IgD-negative memory B cell (primary cell): ENCODE measurements at regions not wholly inside any gene's neighbourhood (a gene's known extent, or its start where the extent isn't known, plus 50 kb on each side); places are given as distances from the start of the nearest gene placed in this dataset.
"Not testable (repeated sequence)": the region's sequence is repeated elsewhere in the genome, so short reads cannot be mapped to it uniquely, and the experiment has no call there.

Experiments
- H3K27ac Mint-ChIP-seq, 3 donors: one replicate each; pipeline ENCODE4 v1.8.0; 2020 to 2022; ENCODE audit warnings: mild to moderate bottlenecking in 3 of 3, mixed read lengths in 3 of 3, moderate library complexity in 1 of 3
- H3K27me3 Mint-ChIP-seq: one replicate; pipeline ENCODE4 v1.8.0; 2021; ENCODE audit warnings: mixed read lengths
- H3K36me3 Mint-ChIP-seq: one replicate; pipeline ENCODE4 v1.8.0; 2020; ENCODE audit warnings: mild to moderate bottlenecking, mixed read lengths
- H3K4me1 Mint-ChIP-seq, 3 donors: one replicate each; pipeline ENCODE4 v1.8.0; 2020 to 2022; ENCODE audit warnings: mixed read lengths in 3 of 3, mild to moderate bottlenecking in 1 of 3
- H3K4me3 Mint-ChIP-seq, 4 donors: one replicate each; pipeline ENCODE4 v1.8.0; 2020 to 2022; ENCODE audit warnings: mild to moderate bottlenecking in 4 of 4, mixed read lengths in 4 of 4, moderate library complexity in 3 of 4
- H3K9me3 Mint-ChIP-seq, 3 donors: one replicate each; pipeline ENCODE4 v1.8.0; 2020 to 2021; ENCODE audit warnings: mixed read lengths in 3 of 3, mild to moderate bottlenecking in 1 of 3

DNA sequence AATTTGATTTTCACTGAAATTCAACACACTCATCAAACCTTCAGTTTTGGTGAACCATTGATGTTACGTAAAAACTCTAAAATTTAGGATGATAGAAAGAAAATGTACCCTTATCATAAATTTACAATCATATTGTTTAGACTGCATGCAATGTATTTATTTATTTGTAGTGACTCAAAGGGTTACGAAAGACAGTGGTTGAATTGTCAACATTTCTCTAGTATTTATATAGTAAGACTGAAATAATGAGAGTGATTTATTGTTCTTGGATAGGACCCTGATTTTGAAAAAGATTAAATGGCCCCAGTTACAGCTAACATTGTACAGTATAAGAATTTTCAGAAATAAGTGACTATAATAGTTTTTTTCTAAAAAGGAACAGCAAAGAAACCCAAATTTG lies 591.5 kb downstream of the RFPL4B start:
- Mint-ChIP-seq H3K4me1 (no peaks in the 10 kb centered on the region), H3K36me3 (no peaks in the 10 kb centered on the region), H3K9me3 (no peaks in the 10 kb centered on the region), H3K27me3 (no peaks in the 10 kb centered on the region), H3K4me3 (no peak overlapping the region), H3K27ac (no peak overlapping the region)

- Mint-ChIP-seq H3K27me3 (no peaks in the 10 kb centered on the region), H3K27ac (no peak overlapping the region), H3K36me3 (no peaks in the 10 kb centered on the region)
These were observed 592.4 kb downstream of the RFPL4B start for GRCh38 chr6:112939563-112939962.

DNA sequence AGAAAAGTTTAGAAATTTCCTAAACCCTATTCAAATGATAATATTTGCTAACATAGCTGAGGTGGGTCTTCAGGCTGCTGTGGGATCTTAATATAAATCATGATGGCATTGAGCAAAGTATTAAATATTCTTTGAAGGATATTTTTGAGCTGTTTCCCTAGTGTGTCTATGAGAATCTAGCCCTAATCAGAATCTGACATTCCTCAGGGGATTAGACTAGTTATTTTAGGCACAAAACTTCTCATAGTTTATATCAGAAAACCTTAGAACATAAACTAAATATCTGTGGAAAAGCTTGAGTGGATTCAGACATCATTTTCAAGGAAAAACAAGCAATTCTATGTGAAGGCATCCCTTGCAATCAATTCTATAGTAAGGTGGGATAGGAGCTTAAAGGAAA lies 594.5 kb downstream of the RFPL4B start:
- peaks cover 0 to 3% (median 0%) of the 10 kb centered on the region in 3 donors for H3K9me3 Mint-ChIP-seq
- H3K27me3 Mint-ChIP-seq: peaks cover 1% of the 10 kb centered on the region
- H3K27ac Mint-ChIP-seq: no peak overlapping the region
- H3K4me3 Mint-ChIP-seq: no peak overlapping the region
- H3K36me3 Mint-ChIP-seq: no peaks in the 10 kb centered on the region
- H3K4me1 Mint-ChIP-seq: no peaks in the 10 kb centered on the region

More at GRCh38 chr6:112939563-112939962, 592.4 kb downstream of the RFPL4B start:
- no peak overlapping the region for H3K4me3 Mint-ChIP-seq
- no peaks in the 10 kb centered on the region for H3K9me3 Mint-ChIP-seq
- H3K4me1 Mint-ChIP-seq: no peaks in the 10 kb centered on the region

DNA sequence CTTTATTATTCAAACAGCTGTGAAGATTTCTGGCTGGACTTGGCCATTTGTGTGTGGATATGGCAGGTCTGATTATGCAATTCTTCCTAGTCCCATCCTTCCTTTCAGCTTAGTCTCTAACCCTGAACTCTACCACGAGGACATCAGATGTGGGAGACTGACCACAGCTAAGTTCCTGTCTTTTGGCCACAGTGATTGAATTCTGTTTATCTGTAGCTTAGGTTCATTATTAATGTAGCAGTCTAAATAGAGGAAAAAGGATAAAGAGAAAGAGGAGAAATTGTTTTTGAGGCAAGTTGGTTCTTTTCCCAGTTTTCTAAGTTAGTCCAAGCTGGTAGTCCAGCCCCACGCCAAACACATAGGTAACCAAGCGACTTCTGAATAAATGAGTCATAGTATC lies 598.9 kb downstream of the RFPL4B start:
- Mint-ChIP-seq H3K36me3 (no peaks in the 10 kb centered on the region), H3K4me3 (no peak overlapping the region), H3K9me3 (peaks cover 0 to 3% (median 0%) of the 10 kb centered on the region in 3 donors), H3K27me3 (peaks cover 1% of the 10 kb centered on the region), H3K27ac (no peak overlapping the region), H3K4me1 (no peaks in the 10 kb centered on the region)

- no peak overlapping the region for H3K27ac Mint-ChIP-seq
These were observed 600.4 kb downstream of the RFPL4B start for GRCh38 chr6:112947507-112947906.

GRCh38 chr6:112951829-112952228 lies 604.7 kb downstream of the RFPL4B start:
- H3K27me3 Mint-ChIP-seq: no peaks in the 10 kb centered on the region
- H3K4me1 Mint-ChIP-seq: no peaks in the 10 kb centered on the region
- H3K27ac Mint-ChIP-seq: no peak overlapping the region
- H3K36me3 Mint-ChIP-seq: no peaks in the 10 kb centered on the region
- H3K9me3 Mint-ChIP-seq: peaks cover 0 to 1% (median 0%) of the 10 kb centered on the region in 3 donors
- H3K4me3 Mint-ChIP-seq: no peak overlapping the region

More at GRCh38 chr6:112947507-112947906, 600.4 kb downstream of the RFPL4B start:
- H3K9me3 Mint-ChIP-seq: peaks cover 0 to 3% (median 0%) of the 10 kb centered on the region in 3 donors
- no peaks in the 10 kb centered on the region for H3K4me1 Mint-ChIP-seq
- H3K36me3 Mint-ChIP-seq: no peaks in the 10 kb centered on the region
- H3K4me3 Mint-ChIP-seq: no peak overlapping the region
- peaks cover 1% of the 10 kb centered on the region for H3K27me3 Mint-ChIP-seq

GRCh38 chr6:112955743-112956142 lies 608.6 kb downstream of the RFPL4B start:
- not testable (repeated sequence) for H3K4me3 Mint-ChIP-seq, H3K4me1 Mint-ChIP-seq, H3K27ac Mint-ChIP-seq, H3K36me3 Mint-ChIP-seq, H3K27me3 Mint-ChIP-seq, H3K9me3 Mint-ChIP-seq

- Mint-ChIP-seq H3K4me3 (no peak overlapping the region), H3K36me3 (no peaks in the 10 kb centered on the region), H3K27ac (no peak overlapping the region), H3K4me1 (no peaks in the 10 kb centered on the region), H3K9me3 (peaks cover 0 to 9% (median 3%) of the 10 kb centered on the region in 3 donors), H3K27me3 (no peaks in the 10 kb centered on the region)
These were observed 609.8 kb downstream of the RFPL4B start for GRCh38 chr6:112956696-112957535.

- no peaks in the 10 kb centered on the region for H3K36me3 Mint-ChIP-seq
- no peak overlapping the region for H3K27ac Mint-ChIP-seq
- no peaks in the 10 kb centered on the region for H3K4me1 Mint-ChIP-seq
- no peaks in the 10 kb centered on the region for H3K27me3 Mint-ChIP-seq
- H3K4me3 Mint-ChIP-seq: no peak overlapping the region
- H3K9me3 Mint-ChIP-seq: peaks cover 0 to 9% (median 3%) of the 10 kb centered on the region in 3 donors
These were observed 610.4 kb downstream of the RFPL4B start for GRCh38 chr6:112957536-112957916.

DNA sequence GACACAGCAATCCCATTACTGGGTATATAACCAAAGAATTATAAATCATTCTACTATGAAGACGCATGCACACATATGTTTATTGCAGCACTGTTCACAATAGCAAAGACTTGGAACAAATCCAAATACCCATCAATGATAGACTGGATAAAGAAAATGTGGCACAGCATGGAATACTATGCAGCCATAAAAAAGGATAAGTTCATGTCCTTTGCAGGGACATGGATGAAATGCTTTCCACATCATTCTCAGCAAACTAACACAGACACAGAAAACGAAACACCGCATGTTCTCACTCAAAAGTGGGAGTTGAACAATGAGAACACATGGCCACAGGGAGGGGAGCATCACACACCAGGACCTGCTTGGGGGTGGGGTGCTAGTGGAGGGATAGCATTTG lies 613.0 kb downstream of the RFPL4B start:
- not testable (repeated sequence) for H3K4me3 Mint-ChIP-seq, H3K4me1 Mint-ChIP-seq, H3K36me3 Mint-ChIP-seq, H3K27ac Mint-ChIP-seq, H3K9me3 Mint-ChIP-seq, H3K27me3 Mint-ChIP-seq

DNA sequence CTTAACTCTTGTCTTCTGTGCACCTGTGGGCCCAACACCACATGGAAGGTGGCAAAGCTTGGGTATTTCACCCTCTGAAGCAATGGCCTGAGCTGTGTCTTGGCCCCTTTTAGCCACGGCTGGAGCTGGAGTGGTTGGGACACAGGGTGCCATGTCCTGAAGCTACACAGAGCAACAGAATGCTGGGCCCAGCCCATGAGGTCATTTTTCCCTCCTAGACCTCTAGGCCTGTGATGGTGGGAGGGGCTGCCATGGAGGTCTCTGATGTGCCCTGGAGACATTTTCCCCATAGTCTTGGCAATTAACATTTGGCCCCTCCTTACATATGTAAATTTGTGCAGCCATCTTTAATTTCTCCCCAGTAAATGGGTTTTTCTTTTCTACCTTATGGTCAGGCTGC lies 620.8 kb downstream of the RFPL4B start:
- H3K27me3 Mint-ChIP-seq: no peaks in the 10 kb centered on the region
- H3K4me3 Mint-ChIP-seq: no peak overlapping the region
- no peaks in the 10 kb centered on the region for H3K4me1 Mint-ChIP-seq
- no peak overlapping the region for H3K27ac Mint-ChIP-seq
- peaks cover 1 to 12% (median 2%) of the 10 kb centered on the region in 3 donors for H3K9me3 Mint-ChIP-seq
- H3K36me3 Mint-ChIP-seq: no peaks in the 10 kb centered on the region

DNA sequence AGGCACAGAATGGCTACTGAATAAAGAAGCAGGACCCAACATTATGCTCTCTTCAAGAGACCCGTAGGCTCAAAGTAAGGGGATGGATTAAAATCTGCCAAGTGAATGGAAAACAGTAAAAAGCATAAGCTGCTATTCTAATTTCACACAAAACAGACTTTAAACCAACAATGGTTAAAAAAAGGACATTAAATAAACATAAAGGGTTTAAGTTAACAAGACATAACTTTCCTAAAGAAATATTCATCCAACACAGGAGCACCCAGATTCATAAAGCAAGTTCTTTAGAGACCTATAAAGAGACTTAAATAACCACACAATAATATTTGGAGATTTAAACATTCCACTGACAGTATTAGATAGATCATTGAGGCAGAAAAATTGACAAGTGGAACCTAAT lies 624.5 kb downstream of the RFPL4B start:
- H3K27me3 Mint-ChIP-seq: no peaks in the 10 kb centered on the region
- no peak overlapping the region for H3K4me3 Mint-ChIP-seq
- no peaks in the 10 kb centered on the region for H3K4me1 Mint-ChIP-seq
- no peak overlapping the region for H3K27ac Mint-ChIP-seq
- no peaks in the 10 kb centered on the region for H3K36me3 Mint-ChIP-seq
- H3K9me3 Mint-ChIP-seq: peaks cover 6 to 21% (median 13%) of the 10 kb centered on the region in 3 donors

DNA sequence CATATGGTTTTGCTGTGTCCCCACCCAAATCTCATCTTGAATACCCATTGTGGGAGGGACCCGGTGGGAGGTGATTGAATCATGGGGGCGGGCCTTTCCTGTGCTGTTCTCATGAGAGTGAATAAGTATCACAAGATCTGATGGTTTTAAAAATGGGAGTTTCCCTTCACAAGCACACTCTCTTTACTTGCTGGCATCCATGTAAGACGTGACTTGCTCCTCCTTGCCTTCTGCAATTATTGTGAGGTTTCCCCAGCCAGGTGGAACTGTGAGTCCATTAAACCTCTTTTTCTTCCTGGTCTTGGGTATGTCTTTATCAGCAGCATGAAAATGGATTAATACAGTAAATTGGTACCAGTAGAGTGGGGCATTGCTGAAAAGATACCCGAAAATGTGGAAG lies 627.8 kb downstream of the RFPL4B start:
- H3K36me3 Mint-ChIP-seq, H3K27ac Mint-ChIP-seq, H3K4me3 Mint-ChIP-seq, H3K4me1 Mint-ChIP-seq, H3K27me3 Mint-ChIP-seq: not testable (repeated sequence)
- H3K9me3 Mint-ChIP-seq: peaks cover 6 to 14% (median 13%) of the 10 kb centered on the region in 3 donors

GRCh38 chr6:112976579-112976978 lies 629.4 kb downstream of the RFPL4B start:
- H3K9me3 Mint-ChIP-seq: peaks cover 6 to 14% (median 13%) of the 10 kb centered on the region in 3 donors
- H3K4me1 Mint-ChIP-seq, H3K27me3 Mint-ChIP-seq, H3K4me3 Mint-ChIP-seq, H3K36me3 Mint-ChIP-seq, H3K27ac Mint-ChIP-seq: not testable (repeated sequence)

- Mint-ChIP-seq H3K4me1 (no peaks in the 10 kb centered on the region), H3K27ac (no peak overlapping the region), H3K9me3 (peaks cover 4 to 10% (median 6%) of the 10 kb centered on the region in 3 donors), H3K4me3 (no peak overlapping the region), H3K36me3 (no peaks in the 10 kb centered on the region), H3K27me3 (no peaks in the 10 kb centered on the region)
These were observed 632.7 kb downstream of the RFPL4B start for GRCh38 chr6:112979830-112980229.

DNA sequence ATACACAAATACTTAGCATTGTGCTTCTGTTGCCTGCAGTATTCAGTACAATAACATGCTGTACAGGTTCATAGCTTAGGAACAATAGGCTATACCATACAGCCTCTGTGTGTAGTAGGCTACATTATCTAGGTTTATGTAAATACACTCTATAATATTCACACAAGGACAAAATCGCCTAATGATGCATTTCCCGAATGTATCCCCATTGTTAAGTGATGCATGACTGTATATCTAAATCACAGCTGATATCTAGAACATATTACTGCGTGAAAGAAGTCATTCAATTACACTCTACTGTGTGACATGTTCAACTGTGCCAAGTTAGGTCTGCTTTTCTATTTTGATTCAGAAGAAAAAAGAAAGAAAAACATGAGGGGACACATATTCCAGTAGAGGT lies 633.5 kb downstream of the RFPL4B start:
- Mint-ChIP-seq H3K9me3 (peaks cover 0 to 3% (median 0%) of the 10 kb centered on the region in 3 donors), H3K4me1 (no peaks in the 10 kb centered on the region), H3K4me3 (no peak overlapping the region), H3K36me3 (no peaks in the 10 kb centered on the region), H3K27me3 (no peaks in the 10 kb centered on the region), H3K27ac (no peak overlapping the region)
